Loucy (cell line): ENCODE measurements at regions not wholly inside any gene's neighbourhood (a gene's known extent, or its start where the extent isn't known, plus 50 kb on each side); places are given as distances from the start of the nearest gene placed in this dataset.
"Not testable (repeated sequence)": the region's sequence is repeated elsewhere in the genome, so short reads cannot be mapped to it uniquely, and the experiment has no call there.

ENCODE experiments used
- H2AFZ ChIP-seq: fragments of 200-600 bp; sonication (generic); 2 replicates; pipeline ENCODE4 v1.6.0; 2016; ENCODE audit warnings: antibody characterized with exemption, mild to moderate bottlenecking, low read length, moderate library complexity
- H3F3A ChIP-seq: fragments of 200-600 bp; 2 replicates; pipeline ENCODE4 v1.6.0; 2016; ENCODE audit warnings: antibody characterized with exemption, low read depth, mild to moderate bottlenecking
- H3K27me3 ChIP-seq: fragments of 200-600 bp; sonication (generic); 2 replicates; pipeline ENCODE4 v1.6.1; 2014; ENCODE audit warnings: low read length, mild to moderate bottlenecking; ENCODE audit not compliant: insufficient read depth, poor library complexity, severe bottlenecking
- H3K36me3 ChIP-seq: fragments of 200-600 bp; sonication (generic); 2 replicates; pipeline ENCODE4 v1.6.1; 2016; ENCODE audit warnings: low read length; ENCODE audit not compliant: insufficient read depth
- H3K4me1 ChIP-seq: fragments of 200-600 bp; sonication (generic); 2 replicates; pipeline ENCODE4 v1.5.1; 2014; ENCODE audit warnings: low read length, mild to moderate bottlenecking; ENCODE audit not compliant: insufficient read depth, poor library complexity, severe bottlenecking
- H3K4me2 ChIP-seq: fragments of 200-600 bp; sonication (generic); 2 replicates; pipeline ENCODE4 v1.6.0; 2014; ENCODE audit warnings: antibody characterized with exemption, low read length, low read depth, mild to moderate bottlenecking; ENCODE audit not compliant: poor library complexity, severe bottlenecking
- H3K4me3 ChIP-seq: fragments of 200-600 bp; sonication (generic); 2 replicates; pipeline ENCODE4 v1.5.1; 2014; ENCODE audit warnings: low read length, mild to moderate bottlenecking, mixed read lengths; ENCODE audit not compliant: poor library complexity, severe bottlenecking
- H3K79me2 ChIP-seq: fragments of 200-600 bp; sonication (generic); 2 replicates; pipeline ENCODE4 v1.6.1; 2014; ENCODE audit warnings: low read length; ENCODE audit not compliant: insufficient read depth
- H3K9ac ChIP-seq: fragments of 200-600 bp; sonication (generic); 2 replicates; pipeline ENCODE4 v1.6.0; 2014; ENCODE audit warnings: mild to moderate bottlenecking, low read depth, low read length, moderate library complexity; ENCODE audit not compliant: poor library complexity, severe bottlenecking
- H3K9me2 ChIP-seq: fragments of 200-600 bp; sonication (generic); replicated peaks from 2 replicates; pipeline ENCODE4 v1.6.1; 2016; ENCODE audit warnings: low read depth, low read length, mixed read lengths
- H3K9me3 ChIP-seq: fragments of 200-600 bp; sonication (generic); 2 replicates; pipeline ENCODE4 v1.6.1; 2014; ENCODE audit warnings: mild to moderate bottlenecking, antibody characterized with exemption, low read length, low read depth; ENCODE audit not compliant: insufficient read depth
- H4K20me1 ChIP-seq: fragments of 200-600 bp; sonication (generic); 2 replicates; pipeline ENCODE4 v1.6.0; 2014; ENCODE audit warnings: antibody characterized with exemption, low read length, mild to moderate bottlenecking; ENCODE audit not compliant: insufficient read depth, poor library complexity, severe bottlenecking
- EZH2phosphoT487 ChIP-seq: fragments of 200-600 bp; IDR thresholded peaks from 2 replicates; pipeline ENCODE4 v1.6.1; 2018; ENCODE audit warnings: antibody characterized with exemption, mild to moderate bottlenecking, moderate library complexity, borderline replicate concordance
- TF ChIP-seq, protein P1 (sequence below): fragments of 200-600 bp; sonication (generic); conservative IDR thresholded peaks from 2 replicates; pipeline ENCODE4 v1.5.1; 2014; ENCODE audit warnings: mild to moderate bottlenecking, antibody characterized with exemption, low read length

DNA sequence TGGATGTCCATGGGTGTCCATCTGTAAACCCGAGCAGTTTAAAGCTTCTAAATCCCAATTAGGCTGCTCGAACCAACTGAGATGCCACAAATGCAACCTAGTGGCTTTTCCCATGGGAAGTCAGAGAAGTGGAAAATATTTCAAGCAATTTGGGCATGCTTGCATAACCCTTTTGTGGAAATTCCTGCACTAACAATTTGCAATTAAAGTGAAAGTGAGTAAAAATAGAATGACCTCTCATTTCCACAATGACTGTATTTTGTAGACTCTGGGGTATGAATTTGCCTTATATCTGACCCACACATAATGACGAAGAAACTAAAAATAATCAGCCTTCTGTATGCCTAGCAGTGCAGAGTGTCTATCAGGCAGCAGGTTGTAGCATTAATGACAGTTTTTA, 91.8 kb upstream of the TSC22D1 start:
- Histone ChIP-seq H3K36me3 (no peaks in the 10 kb centered on the region), H3K9ac (no peak overlapping the region), H3K4me3 (no peak overlapping the region), H2AFZ (no peak overlapping the region), H3K9me3 (no peaks in the 10 kb centered on the region), H3K9me2 (no peaks in the 10 kb centered on the region), H3K4me1 (no peaks in the 10 kb centered on the region), H4K20me1 (no peaks in the 10 kb centered on the region), H3K79me2 (no peaks in the 10 kb centered on the region), H3K27me3 (no peaks in the 10 kb centered on the region), H3F3A (no peaks in the 10 kb centered on the region), H3K4me2 (no peak overlapping the region)
- TF ChIP-seq EZH2phosphoT487, result no peak
- TF ChIP-seq, protein P1, sequence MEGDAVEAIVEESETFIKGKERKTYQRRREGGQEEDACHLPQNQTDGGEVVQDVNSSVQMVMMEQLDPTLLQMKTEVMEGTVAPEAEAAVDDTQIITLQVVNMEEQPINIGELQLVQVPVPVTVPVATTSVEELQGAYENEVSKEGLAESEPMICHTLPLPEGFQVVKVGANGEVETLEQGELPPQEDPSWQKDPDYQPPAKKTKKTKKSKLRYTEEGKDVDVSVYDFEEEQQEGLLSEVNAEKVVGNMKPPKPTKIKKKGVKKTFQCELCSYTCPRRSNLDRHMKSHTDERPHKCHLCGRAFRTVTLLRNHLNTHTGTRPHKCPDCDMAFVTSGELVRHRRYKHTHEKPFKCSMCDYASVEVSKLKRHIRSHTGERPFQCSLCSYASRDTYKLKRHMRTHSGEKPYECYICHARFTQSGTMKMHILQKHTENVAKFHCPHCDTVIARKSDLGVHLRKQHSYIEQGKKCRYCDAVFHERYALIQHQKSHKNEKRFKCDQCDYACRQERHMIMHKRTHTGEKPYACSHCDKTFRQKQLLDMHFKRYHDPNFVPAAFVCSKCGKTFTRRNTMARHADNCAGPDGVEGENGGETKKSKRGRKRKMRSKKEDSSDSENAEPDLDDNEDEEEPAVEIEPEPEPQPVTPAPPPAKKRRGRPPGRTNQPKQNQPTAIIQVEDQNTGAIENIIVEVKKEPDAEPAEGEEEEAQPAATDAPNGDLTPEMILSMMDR, result no peak

DNA sequence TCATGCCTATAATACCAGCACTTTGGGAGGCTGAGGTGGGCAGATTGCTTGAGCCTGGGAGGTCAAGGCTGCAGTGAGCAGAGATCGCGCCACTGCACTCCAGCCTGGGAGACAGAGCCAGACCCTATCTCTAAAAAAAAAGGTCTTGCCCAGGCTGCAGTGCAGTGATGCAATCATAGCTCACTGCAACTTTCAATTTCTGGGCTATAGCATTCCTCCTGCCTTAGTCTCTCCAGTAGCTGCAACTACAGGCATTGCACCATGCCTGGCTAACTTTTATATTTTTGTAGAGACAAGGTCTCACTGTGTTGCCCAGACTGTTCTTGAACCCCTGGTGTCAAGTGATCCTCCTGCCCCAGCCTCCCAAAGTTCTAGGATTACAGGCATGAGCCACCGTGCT, 90.4 kb upstream of the TSC22D1 start:
- H3K4me3 ChIP-seq, H3K79me2 ChIP-seq, H4K20me1 ChIP-seq, H3K36me3 ChIP-seq, H2AFZ ChIP-seq, H3K9me3 ChIP-seq, H3K4me1 ChIP-seq, H3K9ac ChIP-seq, H3K4me2 ChIP-seq, H3K9me2 ChIP-seq, H3K27me3 ChIP-seq, H3F3A ChIP-seq: not testable (repeated sequence)

DNA sequence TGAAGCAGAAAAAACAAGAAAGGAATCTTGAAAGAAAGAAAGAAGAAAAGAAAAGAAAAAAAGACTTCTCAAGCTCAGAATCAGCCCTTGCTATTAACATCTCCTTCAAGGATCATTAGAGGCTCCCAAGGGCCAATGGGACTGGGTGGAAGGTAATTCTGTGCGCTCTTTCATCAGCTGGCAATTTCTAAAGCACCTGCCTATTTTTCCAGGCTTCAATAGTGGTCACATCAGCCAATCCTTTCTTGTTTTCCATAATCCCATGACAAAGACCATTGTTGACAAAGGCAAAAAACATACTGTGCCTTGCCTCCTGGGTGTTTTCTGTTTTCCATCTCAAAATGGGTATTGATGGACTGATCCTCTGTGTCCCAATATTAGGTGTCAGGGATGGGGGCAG, 88.2 kb upstream of the TSC22D1 start:
- no peaks in the 10 kb centered on the region for H3K79me2 ChIP-seq
- H4K20me1 ChIP-seq, result no peaks in the 10 kb centered on the region
- H3K9ac ChIP-seq, result no peak overlapping the region
- H3K36me3 ChIP-seq, result no peaks in the 10 kb centered on the region
- H3K9me2 ChIP-seq, result no peaks in the 10 kb centered on the region
- H3K4me1 ChIP-seq, result no peaks in the 10 kb centered on the region
- H3K4me3 ChIP-seq, result no peak overlapping the region
- no peak for TF ChIP-seq EZH2phosphoT487
- TF ChIP-seq, protein P1, result no peak
- no peak overlapping the region for H3K4me2 ChIP-seq
- no peaks in the 10 kb centered on the region for H3K27me3 ChIP-seq
- H3K9me3 ChIP-seq, result no peaks in the 10 kb centered on the region
- no peaks in the 10 kb centered on the region for H3F3A ChIP-seq
- no peak overlapping the region for H2AFZ ChIP-seq

DNA sequence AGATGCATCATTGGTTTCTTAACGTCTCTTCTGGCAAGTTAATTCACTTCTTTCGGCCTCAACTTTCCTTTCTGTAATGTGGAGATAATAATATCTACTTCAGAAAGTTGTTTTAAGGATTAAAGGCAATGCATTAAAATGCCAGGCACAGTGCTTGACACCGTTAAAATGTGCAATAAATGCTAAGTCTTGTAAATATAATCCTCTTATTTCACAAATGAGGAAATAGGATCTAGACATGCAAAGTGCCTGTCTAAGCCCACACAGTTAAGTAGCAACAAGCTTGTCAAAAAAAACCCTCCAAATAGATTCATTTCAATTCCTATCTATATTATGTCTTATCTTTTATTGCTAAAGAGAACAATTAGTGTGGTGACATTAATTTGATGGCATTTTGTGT, 86.4 kb upstream of the TSC22D1 start:
- no peak overlapping the region for H2AFZ ChIP-seq
- H3K36me3 ChIP-seq, result no peaks in the 10 kb centered on the region
- no peaks in the 10 kb centered on the region for H4K20me1 ChIP-seq
- H3K9me2 ChIP-seq, result no peaks in the 10 kb centered on the region
- H3K27me3 ChIP-seq, result no peaks in the 10 kb centered on the region
- H3K9me3 ChIP-seq, result no peaks in the 10 kb centered on the region
- H3K4me1 ChIP-seq, result no peaks in the 10 kb centered on the region
- no peak overlapping the region for H3K4me3 ChIP-seq
- no peak for TF ChIP-seq EZH2phosphoT487
- H3F3A ChIP-seq, result no peaks in the 10 kb centered on the region
- H3K9ac ChIP-seq, result no peak overlapping the region
- no peak overlapping the region for H3K4me2 ChIP-seq
- H3K79me2 ChIP-seq, result no peaks in the 10 kb centered on the region
